Mesenchymal stem cell (in vitro differentiated cells and primary cell): ENCODE measurements at regions not wholly inside any gene's neighbourhood (a gene's known extent, or its start where the extent isn't known, plus 50 kb on each side); places are given as distances from the start of the nearest gene placed in this dataset.

Experiments used
- DNase-seq: peaks from one replicate; pipeline ENCODE4 v3.0.0-alpha.2; 2013
- H2AFZ ChIP-seq: one replicate; pipeline ENCODE4 v1.6.1; 2013; ENCODE audit warnings: low read depth, mild to moderate bottlenecking, control low read depth, inconsistent platforms, low read length, moderate library complexity
- H2AK5ac ChIP-seq: 2 replicates; pipeline ENCODE4 v1.6.1; 2013; ENCODE audit warnings: low read length, moderate library complexity, mild to moderate bottlenecking, inconsistent platforms; ENCODE audit not compliant: severe bottlenecking
- H2BK120ac ChIP-seq: one replicate; pipeline ENCODE4 v1.6.1; 2013; ENCODE audit warnings: low read depth, mild to moderate bottlenecking, inconsistent platforms, low read length, moderate library complexity
- H2BK12ac ChIP-seq, 2 experiments: one replicate each; pipeline ENCODE4 v1.6.1; 2013; ENCODE audit warnings: inconsistent platforms in 2 of 2, low read length in 2 of 2, mild to moderate bottlenecking in 2 of 2, moderate library complexity in 2 of 2, control low read depth in 1 of 2
- H2BK15ac ChIP-seq: one replicate; pipeline ENCODE4 v1.6.1; 2013; ENCODE audit warnings: mild to moderate bottlenecking, low read depth, inconsistent platforms; ENCODE audit not compliant: poor library complexity, severe bottlenecking
- H2BK5ac ChIP-seq: 2 replicates; pipeline ENCODE4 v1.6.1; 2013; ENCODE audit warnings: low read depth, mild to moderate bottlenecking, low read length, control low read depth, inconsistent platforms; ENCODE audit not compliant: poor library complexity, severe bottlenecking
- H3K14ac ChIP-seq, 2 experiments: one replicate each; pipeline ENCODE4 v1.6.1; 2013; ENCODE audit warnings: inconsistent platforms in 2 of 2, low read length in 2 of 2, control low read depth in 1 of 2, mild to moderate bottlenecking in 1 of 2, moderate library complexity in 1 of 2
- H3K18ac ChIP-seq, 2 experiments: one replicate each; pipeline ENCODE4 v1.6.1; 2013; ENCODE audit warnings: inconsistent platforms in 2 of 2, low read length in 2 of 2, control low read depth in 1 of 2, low read depth in 1 of 2, mild to moderate bottlenecking in 1 of 2
- H3K23ac ChIP-seq, 2 experiments: one replicate each; pipeline ENCODE4 v1.6.1; 2013; ENCODE audit warnings: inconsistent platforms in 2 of 2, low read length in 2 of 2, mild to moderate bottlenecking in 2 of 2, moderate library complexity in 2 of 2, control low read depth in 1 of 2
- H3K27ac ChIP-seq: 2 replicates; pipeline ENCODE4 v1.5.1; 2013; ENCODE audit warnings: mild to moderate bottlenecking, moderate library complexity, low read length, control low read depth, inconsistent platforms; ENCODE audit not compliant: poor library complexity, severe bottlenecking
- H3K27me3 ChIP-seq, 2 experiments: 2 replicates each; pipeline versions ENCODE4 v1.6.1 to v1.7.0; 2013; ENCODE audit warnings: low read length in 2 of 2, mild to moderate bottlenecking in 2 of 2, moderate library complexity in 2 of 2, control low read depth in 1 of 2, inconsistent platforms in 1 of 2; ENCODE audit not compliant: control insufficient read depth in 1 of 2, insufficient read depth in 1 of 2
- H3K36me3 ChIP-seq, 2 experiments: 2 replicates each; pipeline versions ENCODE4 v1.6.1 to v1.7.0; 2013; ENCODE audit warnings: low read length in 2 of 2, control low read depth in 1 of 2, inconsistent platforms in 1 of 2, low read depth in 1 of 2, mild to moderate bottlenecking in 1 of 2; ENCODE audit not compliant: insufficient read depth in 2 of 2, control insufficient read depth in 1 of 2
- H3K4ac ChIP-seq, 2 experiments: one replicate each; pipeline ENCODE4 v1.6.1; 2013; ENCODE audit warnings: inconsistent platforms in 2 of 2, low read length in 2 of 2, mild to moderate bottlenecking in 2 of 2, moderate library complexity in 2 of 2, control low read depth in 1 of 2, low read depth in 1 of 2
- H3K4me1 ChIP-seq: 2 replicates; pipeline ENCODE4 v1.6.1; 2013; ENCODE audit warnings: low read depth, low read length, control low read depth; ENCODE audit not compliant: control insufficient read depth, insufficient read depth
- H3K4me2 ChIP-seq: 2 replicates; pipeline ENCODE4 v1.6.1; 2013; ENCODE audit warnings: low read length, mild to moderate bottlenecking, inconsistent platforms; ENCODE audit not compliant: poor library complexity, severe bottlenecking
- H3K4me3 ChIP-seq, 2 experiments: 2 replicates each; pipeline versions ENCODE4 v1.5.1 to v1.7.0; 2013; ENCODE audit warnings: low read length in 2 of 2, mild to moderate bottlenecking in 2 of 2, control low read depth in 1 of 2, low read depth in 1 of 2; ENCODE audit not compliant: insufficient read depth in 1 of 2
- H3K79me1 ChIP-seq: replicated peaks from 2 replicates; pipeline ENCODE4 v1.6.1; 2013; ENCODE audit warnings: mild to moderate bottlenecking, control low read depth, low read length, inconsistent platforms; ENCODE audit not compliant: poor library complexity, severe bottlenecking
- H3K9ac ChIP-seq: 2 replicates; pipeline ENCODE4 v1.7.0; 2013; ENCODE audit warnings: mild to moderate bottlenecking, low read length, moderate library complexity
- H3K9me3 ChIP-seq: 2 replicates; pipeline ENCODE4 v1.7.0; 2013; ENCODE audit warnings: mild to moderate bottlenecking, low read length; ENCODE audit not compliant: control insufficient read depth
- H4K8ac ChIP-seq: one replicate; pipeline ENCODE4 v1.6.1; 2013; ENCODE audit warnings: inconsistent platforms, mild to moderate bottlenecking, low read length, moderate library complexity
- H4K91ac ChIP-seq: one replicate; pipeline ENCODE4 v1.6.1; 2013; ENCODE audit warnings: mild to moderate bottlenecking, low read length, inconsistent platforms
- WGBS: methylation state at CpG from one replicate; pipeline ENCODE4 v1.1.7; 2013; ENCODE audit warnings: mixed read lengths; 5-methylcytosine and 5-hydroxymethylcytosine counted together

DNA sequence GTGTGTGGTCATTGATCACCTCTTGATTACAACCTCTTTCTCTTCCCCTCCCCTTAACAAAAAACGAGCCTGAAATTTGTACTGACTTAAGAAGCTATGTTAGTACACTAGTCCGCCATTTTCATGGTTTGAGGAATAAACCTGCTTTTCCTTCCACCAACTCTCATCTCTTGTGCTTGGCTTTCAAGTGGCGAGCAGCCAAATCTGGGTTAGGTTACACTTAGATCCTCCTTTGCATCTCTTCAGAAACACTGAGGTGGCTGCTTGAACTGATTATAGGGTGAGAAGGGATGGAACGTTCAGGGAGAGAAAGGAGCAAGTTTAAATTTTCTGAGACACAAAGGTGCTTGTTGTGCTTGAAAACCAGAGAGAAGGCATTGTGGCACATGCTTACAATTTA is 2171.4 kb downstream of the LRRC4C start:
- no peaks in the 10 kb centered on the region for H3K27me3 ChIP-seq
- no peak overlapping the region for H2BK12ac ChIP-seq
- H4K91ac ChIP-seq: no peak overlapping the region
- H3K79me1 ChIP-seq: no peaks in the 10 kb centered on the region
- H3K4me3 ChIP-seq: no peak overlapping the region
- no peak overlapping the region for H3K9ac ChIP-seq
- no peak overlapping the region for H3K4ac ChIP-seq
- no peak for DNase-seq
- no peak overlapping the region for H3K18ac ChIP-seq
- no peak overlapping the region for H2BK120ac ChIP-seq
- no peak overlapping the region for H3K14ac ChIP-seq
- no peak overlapping the region for H2BK15ac ChIP-seq
- H2AFZ ChIP-seq: no peak overlapping the region
- no peaks in the 10 kb centered on the region for H3K4me1 ChIP-seq
- no peak overlapping the region for H3K27ac ChIP-seq
- H4K8ac ChIP-seq: no peak overlapping the region
- H3K9me3 ChIP-seq: peaks cover 9% of the 10 kb centered on the region
- no peak overlapping the region for H2AK5ac ChIP-seq
- no peak overlapping the region for H3K4me2 ChIP-seq
- H3K36me3 ChIP-seq: no peaks in the 10 kb centered on the region
- no peak overlapping the region for H2BK5ac ChIP-seq
- no peak overlapping the region for H3K23ac ChIP-seq
- WGBS: 74% methylated on average over 4 of the region's 4 CpGs

DNA sequence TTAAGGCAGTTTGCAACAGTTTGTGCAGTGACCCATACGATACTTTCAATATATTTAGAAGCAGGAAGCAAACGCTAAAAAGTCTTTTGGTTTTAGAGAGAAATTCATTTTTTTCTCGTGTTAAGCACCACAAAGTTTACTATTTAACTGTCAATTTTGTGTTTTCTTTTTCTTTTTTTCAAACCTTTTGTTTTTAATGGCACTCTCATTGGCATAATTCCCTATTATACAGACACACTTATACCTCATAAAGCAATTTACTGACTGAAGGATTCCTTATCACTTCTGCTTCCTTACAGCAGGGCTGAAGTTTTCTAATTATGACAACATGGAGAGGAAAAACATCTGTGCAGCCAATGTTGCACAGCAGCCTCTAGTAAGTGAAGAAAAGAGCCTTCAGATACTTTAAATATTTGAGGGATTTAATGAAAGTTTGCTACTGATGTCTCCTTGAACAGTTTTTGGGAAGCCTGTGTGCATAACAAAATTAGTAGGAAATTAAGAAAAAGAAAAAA is 2191.2 kb downstream of the LRRC4C start:
- no peak for DNase-seq
- Histone ChIP-seq H3K9me3 (peaks cover 4% of the 10 kb centered on the region), H3K27me3 (no peaks in the 10 kb centered on the region), H2BK5ac (no peak overlapping the region), H2AK5ac (no peak overlapping the region), H3K9ac (no peak overlapping the region), H3K79me1 (no peaks in the 10 kb centered on the region), H3K27ac (no peak overlapping the region), H3K36me3 (no peaks in the 10 kb centered on the region), H3K4me1 (no peaks in the 10 kb centered on the region), H4K8ac (no peak overlapping the region), H3K4me2 (no peak overlapping the region), H2BK15ac (no peak overlapping the region), H2AFZ (no peak overlapping the region), H3K14ac (no peak overlapping the region), H2BK12ac (no peak overlapping the region), H3K4ac (no peak overlapping the region), H3K4me3 (no peak overlapping the region), H4K91ac (no peak overlapping the region), H3K18ac (no peak overlapping the region), H3K23ac (no peak overlapping the region), H2BK120ac (no peak overlapping the region)
- no CpG with 5 or more reads among the region's 3 CpGs for WGBS

DNA sequence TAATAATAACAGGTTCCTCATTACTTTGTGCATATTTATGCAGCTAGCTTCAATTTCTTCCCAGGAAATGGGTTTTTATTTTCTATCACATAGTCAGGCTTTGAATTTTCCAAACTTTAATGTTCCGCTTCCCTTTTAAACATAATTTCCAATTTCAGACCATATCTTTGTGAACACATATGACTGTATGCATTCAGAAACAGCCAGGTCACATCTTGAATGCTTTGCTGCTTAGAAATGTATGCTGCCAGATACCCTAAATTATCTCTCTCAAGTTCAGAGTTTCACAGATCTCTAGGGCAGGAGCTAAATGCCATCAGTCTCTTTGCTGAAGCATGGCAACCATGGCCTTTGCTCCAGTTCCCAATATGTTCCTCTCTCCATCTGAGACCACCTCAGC is 2203.8 kb downstream of the LRRC4C start:
- Histone ChIP-seq H3K9me3 (peaks cover 21% of the 10 kb centered on the region), H4K8ac (no peak overlapping the region), H2AK5ac (no peak overlapping the region), H2BK120ac (no peak overlapping the region), H2BK12ac (no peak overlapping the region), H2BK15ac (no peak overlapping the region), H3K27me3 (no peaks in the 10 kb centered on the region), H3K4me3 (no peak overlapping the region), H2BK5ac (no peak overlapping the region), H3K9ac (no peak overlapping the region), H3K23ac (no peak overlapping the region), H3K36me3 (no peaks in the 10 kb centered on the region), H3K18ac (no peak overlapping the region), H3K79me1 (no peaks in the 10 kb centered on the region), H3K14ac (no peak overlapping the region), H2AFZ (no peak overlapping the region), H3K4me2 (no peak overlapping the region), H3K4me1 (no peaks in the 10 kb centered on the region), H3K4ac (no peak overlapping the region), H3K27ac (no peak overlapping the region), H4K91ac (no peak overlapping the region)
- WGBS: 92% methylated on average over 1 of the region's 1 CpG
- no peak for DNase-seq

DNA sequence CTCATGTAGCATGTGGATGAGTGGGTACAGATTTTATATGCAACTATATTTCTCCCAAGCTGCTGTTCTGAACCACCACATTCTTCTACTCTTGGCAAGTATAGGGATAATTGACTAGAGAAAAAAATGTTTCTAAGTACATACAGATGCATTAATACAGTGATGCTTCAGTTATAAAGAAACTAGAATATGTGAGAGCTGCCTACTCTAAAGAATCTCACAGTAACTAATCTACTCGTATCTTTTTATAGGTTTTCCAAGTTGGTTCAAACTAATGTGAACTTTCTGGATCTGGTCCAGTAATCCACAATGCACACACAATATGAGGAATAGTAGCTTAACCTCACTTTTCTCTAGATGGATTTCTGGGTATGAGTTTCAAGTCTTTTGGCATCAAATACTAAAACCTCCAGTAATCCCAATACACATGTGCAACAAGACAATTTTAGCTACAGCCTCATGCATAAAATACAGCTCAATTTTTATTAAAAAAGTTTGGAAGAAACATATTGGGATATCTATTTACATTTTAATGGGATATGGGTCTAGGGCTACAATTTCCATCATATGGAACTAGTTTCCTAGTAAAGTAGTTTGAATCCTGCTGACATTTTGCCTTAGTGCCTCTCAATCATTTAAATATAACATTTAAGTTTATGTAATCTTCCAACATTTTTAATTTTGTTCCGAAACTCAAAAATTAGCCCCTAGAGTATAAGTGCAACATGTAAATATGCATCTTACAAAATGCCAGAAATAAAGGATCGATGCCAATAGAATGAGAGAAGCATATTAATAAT is 2209.7 kb downstream of the LRRC4C start:
- DNase-seq: no peak
- no peaks in the 10 kb centered on the region for H3K27me3 ChIP-seq
- H3K4ac ChIP-seq: no peak overlapping the region
- WGBS: no CpG with 5 or more reads among the region's 3 CpGs
- no peak overlapping the region for H3K27ac ChIP-seq
- no peak overlapping the region for H2BK15ac ChIP-seq
- no peak overlapping the region for H3K23ac ChIP-seq
- no peak overlapping the region for H2BK12ac ChIP-seq
- H4K91ac ChIP-seq: no peak overlapping the region
- H3K14ac ChIP-seq: no peak overlapping the region
- no peak overlapping the region for H3K9ac ChIP-seq
- H3K4me1 ChIP-seq: no peaks in the 10 kb centered on the region
- H3K18ac ChIP-seq: no peak overlapping the region
- H3K4me3 ChIP-seq: no peak overlapping the region
- no peak overlapping the region for H2BK120ac ChIP-seq
- H3K79me1 ChIP-seq: no peaks in the 10 kb centered on the region
- no peak overlapping the region for H2AK5ac ChIP-seq
- H2AFZ ChIP-seq: no peak overlapping the region
- no peaks in the 10 kb centered on the region for H3K36me3 ChIP-seq
- H3K9me3 ChIP-seq: peaks cover 14% of the 10 kb centered on the region
- H4K8ac ChIP-seq: no peak overlapping the region
- H2BK5ac ChIP-seq: no peak overlapping the region
- no peak overlapping the region for H3K4me2 ChIP-seq
